Iris pigment epithelial cell (primary cell): ENCODE measurements at regions not wholly inside any gene's neighbourhood (a gene's known extent, or its start where the extent isn't known, plus 50 kb on each side); places are given as distances from the start of the nearest gene placed in this dataset.
"Not testable (repeated sequence)": the region's sequence is repeated elsewhere in the genome, so short reads cannot be mapped to it uniquely, and the experiment has no call there.

Experiments used
- DNase-seq: peaks from one replicate; pipeline ENCODE4 v3.0.0-alpha.2; 2011; ENCODE audit warnings: low read depth

GRCh38 chr11:130550984-130551383 lies 102.5 kb downstream of the ADAMTS15 start:
- DNase-seq, result no peak

GRCh38 chr11:130551388-130551787 lies 102.9 kb downstream of the ADAMTS15 start:
- no peak for DNase-seq

GRCh38 chr11:130553306-130553705 lies 104.9 kb downstream of the ADAMTS15 start:
- DNase-seq, result no peak

GRCh38 chr11:130554241-130555055 lies 106.0 kb downstream of the ADAMTS15 start:
- DNase-seq, result peak; percentile 16

GRCh38 chr11:130555251-130555841 lies 106.9 kb downstream of the ADAMTS15 start:
- no peak for DNase-seq

- DNase-seq, result no peak
These were observed 111.7 kb downstream of the ADAMTS15 start for GRCh38 chr11:130560000-130560780.

GRCh38 chr11:130560781-130561109 lies 112.3 kb downstream of the ADAMTS15 start:
- DNase-seq, result no peak

- peak; percentile 30 for DNase-seq
These were observed 113.0 kb downstream of the ADAMTS15 start for GRCh38 chr11:130561441-130561881.

- DNase-seq, result no peak
These were observed 114.1 kb downstream of the ADAMTS15 start for GRCh38 chr11:130562549-130562948.

- DNase-seq, result not testable (repeated sequence)
These were observed 117.9 kb downstream of the ADAMTS15 start for GRCh38 chr11:130566360-130566759.

GRCh38 chr11:130571519-130571918 lies 123.1 kb downstream of the ADAMTS15 start:
- DNase-seq, result no peak

- no peak for DNase-seq
These were observed 123.6 kb downstream of the ADAMTS15 start for GRCh38 chr11:130571947-130572584.

GRCh38 chr11:130573767-130574166 lies 125.3 kb downstream of the ADAMTS15 start:
- no peak for DNase-seq

- DNase-seq, result no peak
These were observed 126.3 kb downstream of the ADAMTS15 start for GRCh38 chr11:130574740-130575139.

GRCh38 chr11:130576146-130576545 lies 127.7 kb downstream of the ADAMTS15 start:
- DNase-seq, result no peak

GRCh38 chr11:130578738-130579368 lies 130.4 kb downstream of the ADAMTS15 start:
- DNase-seq, result no peak

- peak; percentile 75 for DNase-seq
These were observed 131.9 kb downstream of the ADAMTS15 start for GRCh38 chr11:130580372-130580771.

- DNase-seq, result peak; percentile 36
These were observed 132.5 kb downstream of the ADAMTS15 start for GRCh38 chr11:130580891-130581492.

- no peak for DNase-seq
These were observed 133.2 kb downstream of the ADAMTS15 start for GRCh38 chr11:130581646-130582045.

- no peak for DNase-seq
These were observed 133.7 kb downstream of the ADAMTS15 start for GRCh38 chr11:130582176-130582575.

- DNase-seq, result no peak
These were observed 134.5 kb downstream of the ADAMTS15 start for GRCh38 chr11:130582981-130583380.
